NB4 (cell line): ENCODE measurements at regions not wholly inside any gene's neighbourhood (a gene's known extent, or its start where the extent isn't known, plus 50 kb on each side); places are given as distances from the start of the nearest gene placed in this dataset.
A peak's percentile ranks its signal among the peaks of the same experiment; 100 is the strongest.

Source experiments
- DNase-seq: peaks from one replicate; pipeline ENCODE4 v3.0.0; 2010; ENCODE audit warnings: low read depth
- H3K4me3 ChIP-seq: one replicate; pipeline ENCODE4 v1.5.1; 2011; ENCODE audit warnings: mild to moderate bottlenecking, low read depth, low read length, moderate library complexity
- CTCF ChIP-seq: IDR thresholded peaks from one replicate; pipeline ENCODE4 v1.5.1; 2012; ENCODE audit warnings: low read depth, low read length
- MAX ChIP-seq: IDR thresholded peaks from 2 replicates; pipeline ENCODE4 v1.6.1; 2011; ENCODE audit warnings: low read depth, low read length
- MYC ChIP-seq: IDR thresholded peaks from 2 replicates; pipeline ENCODE4 v1.6.1; 2011; ENCODE audit warnings: low read depth, low read length
- POLR2A ChIP-seq: IDR thresholded peaks from 2 replicates; pipeline ENCODE4 v1.6.1; 2011; ENCODE audit warnings: mild to moderate bottlenecking; ENCODE audit not compliant: insufficient read length; ENCODE audit errors: extremely low read depth

GRCh38 chr20:11403711-11404110 lies 514.0 kb upstream of the BTBD3 start:
- no peak overlapping the region for H3K4me3 ChIP-seq
- DNase-seq, result no peak
- TF ChIP-seq MYC, result no peak
- no peak for TF ChIP-seq MAX
- no peak for TF ChIP-seq CTCF
- no peak for TF ChIP-seq POLR2A

- no peak for DNase-seq
- TF ChIP-seq POLR2A (no peak), CTCF (no peak), MAX (no peak), MYC (no peak)
- no peak overlapping the region for H3K4me3 ChIP-seq
Measured at GRCh38 chr20:11406877-11407276, 510.8 kb upstream of the BTBD3 start.

- no peak overlapping the region for H3K4me3 ChIP-seq
- TF ChIP-seq MYC (no peak), MAX (no peak), POLR2A (no peak), CTCF (no peak)
- no peak for DNase-seq
Measured at GRCh38 chr20:11409561-11409960, 508.1 kb upstream of the BTBD3 start.

- TF ChIP-seq POLR2A (no peak), MYC (no peak), CTCF (no peak), MAX (no peak)
- DNase-seq, result peak; percentile 4
- no peak overlapping the region for H3K4me3 ChIP-seq
Measured at GRCh38 chr20:11411765-11412164, 505.9 kb upstream of the BTBD3 start.

- TF ChIP-seq MAX, result no peak
- TF ChIP-seq MYC, result no peak
- TF ChIP-seq POLR2A, result no peak
- TF ChIP-seq CTCF, result no peak
- no peak for DNase-seq
- H3K4me3 ChIP-seq, result no peak overlapping the region
Measured at GRCh38 chr20:11426948-11427347, 490.7 kb upstream of the BTBD3 start.

GRCh38 chr20:11429168-11429567 lies 488.5 kb upstream of the BTBD3 start:
- TF ChIP-seq MAX (no peak), POLR2A (no peak), CTCF (no peak)
- H3K4me3 ChIP-seq, result no peak overlapping the region
- DNase-seq, result no peak
